HG03060 (cell line): ENCODE measurements at regions not wholly inside any gene's neighbourhood (a gene's known extent, or its start where the extent isn't known, plus 50 kb on each side); places are given as distances from the start of the nearest gene placed in this dataset.
"Not testable (repeated sequence)": the region's sequence is repeated elsewhere in the genome, so short reads cannot be mapped to it uniquely, and the experiment has no call there.

Experiments
- ATAC-seq: cut with Tn5 transposase; IDR thresholded peaks from one replicate; pipeline ENCODE4 v1.9.1; 2021; ENCODE audit warnings: low read depth, moderate number of reproducible peaks; ENCODE audit not compliant: unreplicated experiment

DNA sequence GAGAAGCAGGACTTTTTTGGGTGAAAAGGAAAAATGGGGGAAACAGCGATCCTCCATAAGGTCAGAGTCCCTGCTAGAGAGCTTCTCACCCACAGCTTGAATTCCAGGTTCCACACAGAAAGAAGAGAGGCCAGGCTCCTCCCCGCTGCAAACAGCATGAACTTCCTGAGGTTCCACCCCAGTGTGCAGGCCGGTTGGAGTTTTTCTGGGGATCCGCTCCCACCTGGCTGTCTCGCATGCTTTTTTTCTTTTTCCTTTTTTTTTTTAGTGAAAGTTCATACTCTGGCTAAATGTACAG is 595.1 kb upstream of the ZP4 start:
- no peak for ATAC-seq

- no peak for ATAC-seq
Observed at GRCh38 chr1:238485057-238485911, 594.6 kb upstream of the ZP4 start.

DNA sequence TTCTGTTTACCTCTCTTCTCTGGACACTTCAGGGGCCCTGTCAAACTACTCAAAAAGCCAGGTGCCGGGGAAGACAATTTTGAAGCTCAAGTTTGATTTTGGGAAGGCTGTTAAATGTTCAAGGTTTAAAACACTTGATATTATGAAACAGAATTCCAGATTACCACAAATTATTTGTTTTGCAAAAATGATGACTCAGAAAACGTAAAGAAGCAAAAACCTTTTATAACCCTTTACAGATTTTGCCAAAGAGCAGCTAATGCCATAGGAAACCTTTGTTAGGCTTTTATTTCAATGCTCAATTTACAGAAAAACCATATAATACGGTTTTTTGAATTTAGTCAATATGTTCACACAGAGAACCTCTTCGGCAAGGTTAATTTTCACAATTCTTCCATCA is 593.4 kb upstream of the ZP4 start:
- no peak for ATAC-seq

- ATAC-seq, result no peak
Observed at GRCh38 chr1:238476841-238477240, 586.1 kb upstream of the ZP4 start.

GRCh38 chr1:238475712-238476111 is 585.0 kb upstream of the ZP4 start:
- no peak for ATAC-seq

DNA sequence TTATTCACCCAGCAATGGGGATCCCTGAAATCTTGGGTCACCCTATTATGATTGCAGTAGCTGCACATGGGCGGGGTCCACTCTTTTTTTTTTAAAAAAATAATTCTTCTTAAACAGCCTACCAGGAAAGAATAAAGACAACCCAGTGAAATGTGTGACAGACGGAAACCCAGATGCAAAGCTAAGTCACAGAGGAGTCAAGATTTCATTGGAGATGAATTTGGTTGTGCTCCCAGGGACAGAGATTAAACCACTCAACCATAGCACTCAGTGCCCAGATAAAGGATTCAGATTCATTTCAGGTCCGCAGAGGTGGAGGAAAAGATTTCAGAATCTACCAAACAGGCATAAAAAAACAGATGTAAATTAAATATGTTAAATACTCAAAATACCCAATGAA is 583.5 kb upstream of the ZP4 start:
- no peak for ATAC-seq

GRCh38 chr1:238469146-238469631 is 578.5 kb upstream of the ZP4 start:
- ATAC-seq, result no peak

- no peak for ATAC-seq
Observed at GRCh38 chr1:238468068-238468467, 577.3 kb upstream of the ZP4 start.

DNA sequence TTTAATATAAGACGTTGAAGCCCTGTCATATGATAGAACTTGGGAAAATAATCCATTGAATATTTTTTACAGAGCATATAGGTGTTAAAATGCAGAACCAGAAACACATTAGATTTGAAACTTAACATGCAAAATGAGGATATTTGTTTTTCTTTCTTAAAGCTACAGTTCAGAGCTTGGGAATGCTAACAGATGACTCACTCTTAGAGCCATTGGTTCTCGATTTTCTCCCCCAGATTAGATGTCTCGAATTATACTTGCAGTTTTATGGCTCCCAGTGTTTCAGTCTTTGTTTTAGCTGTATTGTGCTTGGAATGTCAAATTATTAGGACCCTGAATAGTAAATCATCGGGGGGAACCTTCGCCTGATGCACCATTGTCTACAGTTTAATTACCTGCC is 575.7 kb upstream of the ZP4 start:
- ATAC-seq, result no peak

GRCh38 chr1:238465449-238465848 is 574.7 kb upstream of the ZP4 start:
- ATAC-seq, result no peak

GRCh38 chr1:238458899-238459298 is 568.2 kb upstream of the ZP4 start:
- ATAC-seq, result no peak

DNA sequence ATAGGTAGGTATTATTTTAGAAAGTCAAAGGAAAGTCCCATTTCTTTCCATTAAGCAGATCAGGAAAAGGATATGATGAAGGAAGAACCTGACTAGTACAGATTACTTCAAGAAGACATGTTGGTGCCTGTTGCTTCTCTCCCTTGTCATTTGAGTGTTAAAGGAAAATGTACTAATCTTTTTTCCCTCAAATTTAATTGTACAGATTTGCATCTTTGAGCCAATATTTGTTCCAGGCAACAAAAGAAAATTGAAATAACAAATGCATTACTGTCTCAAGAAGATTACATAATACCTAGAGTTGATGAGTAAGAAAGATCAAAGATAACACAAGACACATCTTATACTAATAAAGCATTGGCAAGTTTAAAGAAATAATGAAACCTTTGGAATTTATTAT is 566.9 kb upstream of the ZP4 start:
- ATAC-seq, result no peak

GRCh38 chr1:238451781-238452310 is 561.1 kb upstream of the ZP4 start:
- no peak for ATAC-seq

DNA sequence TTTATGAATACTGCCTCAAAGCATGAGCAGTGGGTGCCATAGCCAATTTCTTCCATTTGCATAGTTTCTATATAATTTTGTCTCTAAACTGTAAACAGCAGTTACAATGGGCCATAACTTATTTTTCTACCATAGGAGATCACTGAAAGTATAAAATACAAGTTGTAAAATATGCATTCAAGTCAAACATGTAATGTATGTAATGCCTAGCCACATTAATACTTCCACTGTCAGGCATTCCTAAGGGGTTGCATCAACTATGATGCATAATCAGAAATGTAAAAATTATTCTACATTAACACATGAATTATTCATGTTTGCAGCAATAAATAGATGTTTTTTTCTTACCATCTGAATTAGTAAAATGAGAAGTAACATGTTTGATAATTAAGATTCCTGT is 560.3 kb upstream of the ZP4 start:
- no peak for ATAC-seq

DNA sequence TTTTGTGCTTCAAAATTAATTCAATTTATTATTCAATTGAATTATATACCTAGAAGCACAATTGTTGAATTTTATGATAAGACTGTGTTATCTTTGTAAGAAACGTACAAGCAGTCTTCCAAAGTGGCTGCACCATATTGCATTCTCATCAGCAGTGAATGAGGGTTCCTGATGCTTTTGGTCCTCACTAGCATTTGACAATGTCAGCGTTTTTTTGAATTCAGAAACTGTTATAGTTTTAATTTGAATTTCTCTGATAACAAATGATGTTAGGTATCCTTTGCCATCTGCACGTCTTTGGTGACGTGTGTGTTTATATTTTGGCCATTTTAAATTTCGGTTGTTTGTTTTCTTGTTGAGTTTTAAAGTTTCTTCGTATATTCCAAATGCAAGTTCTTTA is 553.0 kb upstream of the ZP4 start:
- no peak for ATAC-seq

GRCh38 chr1:238439511-238439910 is 548.8 kb upstream of the ZP4 start:
- ATAC-seq, result no peak

- ATAC-seq, result no peak
Observed at GRCh38 chr1:238438311-238439270, 547.9 kb upstream of the ZP4 start.

DNA sequence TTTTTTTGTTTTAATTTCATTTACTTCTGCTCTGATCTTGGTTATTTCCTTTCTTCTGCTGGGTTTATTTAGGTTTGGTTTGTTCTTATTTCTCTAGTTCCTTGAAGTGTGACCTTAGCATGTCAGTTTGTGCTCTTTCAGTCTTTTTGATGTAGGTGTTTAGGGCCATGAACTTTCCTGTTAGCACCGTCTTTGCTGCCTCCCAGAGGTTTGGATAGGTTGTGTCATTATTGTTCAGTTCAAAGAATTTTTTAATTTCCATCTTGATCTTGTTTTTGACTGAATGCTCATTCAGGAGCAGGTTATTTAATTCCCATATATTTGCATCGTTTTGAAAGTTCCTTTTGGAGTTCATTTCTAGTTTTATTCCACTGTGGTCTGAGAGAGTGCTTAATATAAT is 539.0 kb upstream of the ZP4 start:
- ATAC-seq, result not testable (repeated sequence)

DNA sequence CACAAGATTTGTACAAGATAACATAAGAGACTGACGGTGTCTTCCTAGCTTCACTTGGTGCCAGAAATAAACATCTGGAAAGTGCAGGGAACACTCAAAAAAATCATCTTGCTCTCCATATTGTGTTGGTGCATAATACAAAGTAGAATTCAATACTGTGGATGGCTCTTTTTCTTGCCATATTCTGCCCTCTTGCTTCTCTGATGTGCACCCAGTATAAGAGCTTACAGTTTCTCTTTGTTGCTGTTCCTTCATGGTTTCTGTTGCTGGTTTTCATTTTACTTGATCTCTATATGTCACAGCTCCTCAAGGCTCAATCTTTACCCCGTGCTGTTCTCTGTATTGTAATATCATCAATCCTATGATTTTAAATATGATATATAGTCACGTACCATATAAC is 528.5 kb upstream of the ZP4 start:
- ATAC-seq, result no peak

DNA sequence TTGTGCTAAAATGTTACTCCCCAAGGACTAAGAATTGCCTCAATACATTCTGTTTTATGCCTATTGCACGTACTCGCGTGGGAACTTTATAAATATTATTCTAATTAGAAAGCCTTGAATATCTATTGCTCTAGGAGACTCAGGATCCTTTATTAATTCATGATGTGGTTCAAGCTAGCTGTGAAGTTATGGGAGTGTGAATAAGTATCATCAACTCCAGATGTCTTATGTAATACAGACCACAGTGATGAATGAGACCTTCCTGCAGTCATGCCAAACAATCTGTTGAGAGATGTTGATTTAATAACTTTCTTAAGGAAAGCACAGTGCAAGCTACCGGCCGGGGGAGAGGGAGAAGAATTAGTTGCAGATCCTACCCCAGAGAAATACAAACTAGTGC is 519.2 kb upstream of the ZP4 start:
- no peak for ATAC-seq

GRCh38 chr1:238409191-238409850 is 518.6 kb upstream of the ZP4 start:
- no peak for ATAC-seq
